ENCODE measurements at regions not wholly inside any gene's neighbourhood (a gene's known extent, or its start where the extent isn't known, plus 50 kb on each side); places are given as distances from the start of the nearest gene placed in this dataset.
"Not testable (repeated sequence)": the region's sequence is repeated elsewhere in the genome, so short reads cannot be mapped to it uniquely, and the experiment has no call there.

DNA sequence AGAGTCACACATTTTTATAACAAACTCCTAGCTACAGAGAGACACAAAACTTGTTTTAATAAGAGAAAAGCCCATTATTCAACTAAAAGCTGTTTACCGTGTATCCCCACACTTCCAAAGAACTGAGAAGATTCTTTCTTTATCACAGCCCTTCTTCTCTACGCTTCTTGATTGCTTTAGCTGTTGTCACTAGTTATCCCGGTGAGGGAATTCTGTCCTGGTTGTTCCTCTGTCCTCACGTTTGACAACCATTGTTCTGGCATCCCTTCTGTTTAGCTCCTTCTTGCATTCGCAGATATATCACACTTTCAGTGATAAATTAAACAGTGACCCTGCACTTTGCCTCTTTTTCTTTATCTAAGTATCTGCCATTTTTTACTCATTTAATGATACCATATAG is 1035.1 kb upstream of the PCDH20 start:
- TF ChIP-seq JUN (IDR thresholded peaks at IDR 0.05; ENCODE audit: borderline replicate concordance, insufficient read depth, insufficient read length, low read depth) (no peak), FOS (IDR thresholded peaks at IDR 0.05; ENCODE audit: borderline replicate concordance, insufficient read depth, low read length) (no peak), POLR2AphosphoS5 (IDR thresholded peaks at IDR 0.05; ENCODE audit: insufficient read depth, low read depth, low read length) (no peak), MYC (IDR thresholded peaks at IDR 0.05; ENCODE audit: low read depth, low read length) (no peak), POLR2A (IDR thresholded peaks at IDR 0.05; ENCODE audit: low read depth, low read length) (no peak), EZH2 (IDR thresholded peaks at IDR 0.05; ENCODE audit: borderline replicate concordance, low read depth, low read length, severe bottlenecking) (no peak), GATA2 (IDR thresholded peaks at IDR 0.05; ENCODE audit: insufficient read depth, insufficient read length, low read depth, low read length) (no peak)
- TF ChIP-seq, protein P1, sequence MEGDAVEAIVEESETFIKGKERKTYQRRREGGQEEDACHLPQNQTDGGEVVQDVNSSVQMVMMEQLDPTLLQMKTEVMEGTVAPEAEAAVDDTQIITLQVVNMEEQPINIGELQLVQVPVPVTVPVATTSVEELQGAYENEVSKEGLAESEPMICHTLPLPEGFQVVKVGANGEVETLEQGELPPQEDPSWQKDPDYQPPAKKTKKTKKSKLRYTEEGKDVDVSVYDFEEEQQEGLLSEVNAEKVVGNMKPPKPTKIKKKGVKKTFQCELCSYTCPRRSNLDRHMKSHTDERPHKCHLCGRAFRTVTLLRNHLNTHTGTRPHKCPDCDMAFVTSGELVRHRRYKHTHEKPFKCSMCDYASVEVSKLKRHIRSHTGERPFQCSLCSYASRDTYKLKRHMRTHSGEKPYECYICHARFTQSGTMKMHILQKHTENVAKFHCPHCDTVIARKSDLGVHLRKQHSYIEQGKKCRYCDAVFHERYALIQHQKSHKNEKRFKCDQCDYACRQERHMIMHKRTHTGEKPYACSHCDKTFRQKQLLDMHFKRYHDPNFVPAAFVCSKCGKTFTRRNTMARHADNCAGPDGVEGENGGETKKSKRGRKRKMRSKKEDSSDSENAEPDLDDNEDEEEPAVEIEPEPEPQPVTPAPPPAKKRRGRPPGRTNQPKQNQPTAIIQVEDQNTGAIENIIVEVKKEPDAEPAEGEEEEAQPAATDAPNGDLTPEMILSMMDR (IDR thresholded peaks at IDR 0.05; ENCODE audit: extremely low read depth in 1 of 2, insufficient read depth in 1 of 2, low read depth in 1 of 2, low read length in 2 of 2): no peak
- TF ChIP-seq, protein P2, sequence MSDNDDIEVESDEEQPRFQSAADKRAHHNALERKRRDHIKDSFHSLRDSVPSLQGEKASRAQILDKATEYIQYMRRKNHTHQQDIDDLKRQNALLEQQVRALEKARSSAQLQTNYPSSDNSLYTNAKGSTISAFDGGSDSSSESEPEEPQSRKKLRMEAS (IDR thresholded peaks at IDR 0.05; ENCODE audit: insufficient read depth, insufficient read length): no peak
- no peaks in the 10 kb centered on the region for H3K27me3 ChIP-seq (ENCODE audit: control insufficient read depth in 2 of 2, insufficient read depth in 2 of 2, low read length in 2 of 2)
- H3K9me1 ChIP-seq (replicated peaks; ENCODE audit: control insufficient read depth, extremely low read depth, insufficient read depth, low read length): no peaks in the 10 kb centered on the region
- FAIRE-seq (no peak), DNase-seq (ENCODE audit: low read depth, low spot score) (no peak)
- CTCF ChIA-PET: no interaction called here
- no peaks in the 10 kb centered on the region for H3K79me2 ChIP-seq (ENCODE audit: control insufficient read depth, insufficient read depth, low read length)
- no peak overlapping the region for H2AFZ ChIP-seq (ENCODE audit: low read depth, low read length)
- H3K36me3 ChIP-seq (ENCODE audit: control insufficient read depth in 2 of 2, extremely low read depth in 1 of 2, insufficient read depth in 2 of 2, low read length in 2 of 2): no peaks in the 10 kb centered on the region
- no peak overlapping the region for H3K9ac ChIP-seq (replicated peaks; ENCODE audit: extremely low read depth, insufficient read depth, low read length)
- no peaks in the 10 kb centered on the region for H3K9me3 ChIP-seq (replicated peaks; ENCODE audit: control insufficient read depth, insufficient read depth, low read length)
- H3K4me1 ChIP-seq (ENCODE audit: control insufficient read depth, extremely low read depth, insufficient read depth, low read length): no peaks in the 10 kb centered on the region
- dilution Hi-C loops (cut with MboI; ENCODE audit: extremely low pct_ligation_motif_present, low sequenced_read_pairs) (no loop called here), intact Hi-C loops (cut with micrococcal nuclease) (no loop called here)
- no TSS peak for BruUV-seq (replicated peaks)
- H3K4me2 ChIP-seq (ENCODE audit: insufficient read depth, low read length): no peak overlapping the region
- no peak overlapping the region for H3K4me3 ChIP-seq (replicated peaks in 1 of 3; ENCODE audit: insufficient read depth in 1 of 3, low read depth in 1 of 3, low read length in 3 of 3)
- POLR2A ChIA-PET: no interaction called here
- H4K20me1 ChIP-seq (replicated peaks; ENCODE audit: control insufficient read depth, extremely low read depth, insufficient read depth, low read length): no peaks in the 10 kb centered on the region
- no peak overlapping the region for H3K27ac ChIP-seq (ENCODE audit: insufficient read depth, low read depth, low read length)

DNA sequence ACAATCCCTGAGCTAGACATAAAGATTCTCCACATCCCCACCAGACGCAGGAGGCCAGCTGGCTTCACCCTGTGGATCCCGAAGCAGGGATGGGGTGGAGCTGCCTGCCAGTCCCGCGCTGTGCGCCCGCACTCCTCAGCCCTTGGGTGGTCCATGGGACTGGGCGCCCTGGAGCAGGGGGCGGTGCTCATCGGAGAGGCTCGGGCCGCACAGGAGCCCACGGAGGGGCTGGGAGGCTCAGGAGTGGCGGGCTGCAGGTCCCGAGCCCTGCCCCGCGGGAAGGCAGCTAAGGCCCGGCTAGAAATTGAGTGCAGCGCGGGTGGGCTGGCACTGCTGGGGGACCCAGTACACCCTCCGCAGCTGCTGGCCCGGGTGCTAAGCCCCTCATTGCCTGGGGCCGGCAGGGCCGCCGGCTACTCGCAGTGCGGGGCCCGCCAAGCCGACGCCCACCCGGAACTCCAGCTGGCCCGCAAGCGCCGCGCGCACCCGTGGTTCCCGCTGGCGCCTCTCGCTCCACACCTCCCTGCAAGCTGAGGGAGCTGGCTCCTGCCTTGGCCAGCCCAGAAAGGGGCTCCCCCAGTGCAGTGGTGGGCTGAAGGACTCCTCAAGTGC is 1032.2 kb upstream of the PCDH20 start:
- dilution Hi-C loops (cut with MboI; ENCODE audit: extremely low pct_ligation_motif_present, low sequenced_read_pairs); POLR2A ChIA-PET; H3K4me1 ChIP-seq (ENCODE audit: control insufficient read depth, extremely low read depth, insufficient read depth, low read length): not testable (repeated sequence)

More for the DNA sequence above, 1032.2 kb upstream of the PCDH20 start:
- H4K20me1 ChIP-seq (replicated peaks; ENCODE audit: control insufficient read depth, extremely low read depth, insufficient read depth, low read length); CTCF ChIA-PET; H3K27ac ChIP-seq (ENCODE audit: insufficient read depth, low read depth, low read length); DNase-seq (ENCODE audit: low read depth, low spot score); H2AFZ ChIP-seq (ENCODE audit: low read depth, low read length); H3K79me2 ChIP-seq (ENCODE audit: control insufficient read depth, insufficient read depth, low read length); BruUV-seq (replicated peaks); H3K36me3 ChIP-seq (ENCODE audit: control insufficient read depth in 2 of 2, extremely low read depth in 1 of 2, insufficient read depth in 2 of 2, low read length in 2 of 2); H3K4me3 ChIP-seq (replicated peaks in 1 of 3; ENCODE audit: insufficient read depth in 1 of 3, low read depth in 1 of 3, low read length in 3 of 3); H3K9me3 ChIP-seq (replicated peaks; ENCODE audit: control insufficient read depth, insufficient read depth, low read length); H3K9ac ChIP-seq (replicated peaks; ENCODE audit: extremely low read depth, insufficient read depth, low read length); H3K9me1 ChIP-seq (replicated peaks; ENCODE audit: control insufficient read depth, extremely low read depth, insufficient read depth, low read length); FAIRE-seq; intact Hi-C loops (cut with micrococcal nuclease); H3K4me2 ChIP-seq (ENCODE audit: insufficient read depth, low read length); H3K27me3 ChIP-seq (ENCODE audit: control insufficient read depth in 2 of 2, insufficient read depth in 2 of 2, low read length in 2 of 2): not testable (repeated sequence)

Measured in endothelial cell of umbilical vein (primary cell).